ENCODE measurements at regions not wholly inside any gene's neighbourhood (a gene's known extent, or its start where the extent isn't known, plus 50 kb on each side); places are given as distances from the start of the nearest gene placed in this dataset.

DNA sequence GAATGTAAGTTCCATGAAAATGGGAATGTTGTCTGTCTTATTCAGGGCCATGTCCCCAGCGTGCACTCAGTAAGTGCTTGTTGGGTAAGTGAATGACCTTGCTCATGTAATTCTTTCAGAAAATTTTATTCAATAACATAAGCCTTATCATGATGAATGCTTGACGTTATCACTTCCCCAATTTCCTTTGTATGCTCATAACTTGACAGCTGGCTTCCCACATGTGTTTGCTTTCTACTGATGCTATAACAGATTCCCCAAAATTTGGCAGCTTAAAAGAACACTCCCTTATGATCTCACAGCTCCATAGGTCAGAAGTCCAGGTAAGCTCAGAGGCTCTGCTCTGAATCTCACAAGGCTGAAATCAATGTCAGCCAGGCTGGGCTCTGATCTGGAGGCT is 155.8 kb upstream of the POU2AF2 start:
- TF ChIP-seq POLR2AphosphoS5 (IDR thresholded peaks at IDR 0.05): no peak
- TF ChIP-seq, protein P1, sequence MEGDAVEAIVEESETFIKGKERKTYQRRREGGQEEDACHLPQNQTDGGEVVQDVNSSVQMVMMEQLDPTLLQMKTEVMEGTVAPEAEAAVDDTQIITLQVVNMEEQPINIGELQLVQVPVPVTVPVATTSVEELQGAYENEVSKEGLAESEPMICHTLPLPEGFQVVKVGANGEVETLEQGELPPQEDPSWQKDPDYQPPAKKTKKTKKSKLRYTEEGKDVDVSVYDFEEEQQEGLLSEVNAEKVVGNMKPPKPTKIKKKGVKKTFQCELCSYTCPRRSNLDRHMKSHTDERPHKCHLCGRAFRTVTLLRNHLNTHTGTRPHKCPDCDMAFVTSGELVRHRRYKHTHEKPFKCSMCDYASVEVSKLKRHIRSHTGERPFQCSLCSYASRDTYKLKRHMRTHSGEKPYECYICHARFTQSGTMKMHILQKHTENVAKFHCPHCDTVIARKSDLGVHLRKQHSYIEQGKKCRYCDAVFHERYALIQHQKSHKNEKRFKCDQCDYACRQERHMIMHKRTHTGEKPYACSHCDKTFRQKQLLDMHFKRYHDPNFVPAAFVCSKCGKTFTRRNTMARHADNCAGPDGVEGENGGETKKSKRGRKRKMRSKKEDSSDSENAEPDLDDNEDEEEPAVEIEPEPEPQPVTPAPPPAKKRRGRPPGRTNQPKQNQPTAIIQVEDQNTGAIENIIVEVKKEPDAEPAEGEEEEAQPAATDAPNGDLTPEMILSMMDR (IDR thresholded peaks at IDR 0.05): no peak
